GM19351 (cell line): ENCODE measurements at regions not wholly inside any gene's neighbourhood (a gene's known extent, or its start where the extent isn't known, plus 50 kb on each side); places are given as distances from the start of the nearest gene placed in this dataset.
"Not testable (repeated sequence)": the region's sequence is repeated elsewhere in the genome, so short reads cannot be mapped to it uniquely, and the experiment has no call there.

Experiments used
- ATAC-seq: cut with Tn5 transposase; IDR thresholded peaks from one replicate; pipeline ENCODE4 v1.9.1; 2021; ENCODE audit warnings: mild to moderate bottlenecking, moderate library complexity; ENCODE audit not compliant: unreplicated experiment

DNA sequence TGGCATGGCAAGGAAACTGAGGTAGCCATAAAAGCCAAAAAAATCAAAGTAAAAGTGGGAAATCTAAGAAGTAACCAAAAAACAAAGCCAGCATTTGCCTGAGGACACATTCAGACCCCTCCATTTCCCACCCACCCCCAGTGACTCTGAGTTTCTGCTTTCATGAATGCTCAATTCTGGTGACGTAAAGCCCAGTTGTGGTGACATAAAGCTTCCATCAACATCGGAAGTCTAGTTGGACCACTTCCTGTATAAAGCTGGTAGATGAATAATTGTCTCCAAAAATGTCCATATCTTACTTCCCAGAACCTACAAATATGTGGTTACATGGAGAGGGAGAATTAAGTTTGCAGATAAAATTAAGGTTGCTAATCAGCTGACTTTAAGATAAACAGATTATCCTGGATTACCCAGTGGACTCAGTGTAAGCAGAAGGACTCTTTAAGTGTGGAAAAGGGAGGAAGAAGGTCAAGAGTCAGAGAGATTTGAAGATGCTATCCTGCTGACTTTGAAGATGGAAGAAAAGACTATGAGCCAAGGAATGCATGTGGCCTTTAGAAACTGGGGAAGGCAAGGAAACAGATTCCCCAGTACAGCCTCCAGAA lies 62.0 kb upstream of the ST3GAL6 start:
- ATAC-seq = no peak

GRCh38 chr3:98702166-98702565 lies 61.0 kb upstream of the ST3GAL6 start:
- no peak for ATAC-seq

GRCh38 chr3:98705212-98705611 lies 57.9 kb upstream of the ST3GAL6 start:
- no peak for ATAC-seq

GRCh38 chr3:98705694-98706093 lies 57.4 kb upstream of the ST3GAL6 start:
- no peak for ATAC-seq

- not testable (repeated sequence) for ATAC-seq
Measured at GRCh38 chr3:98708681-98709080, 54.5 kb upstream of the ST3GAL6 start.

DNA sequence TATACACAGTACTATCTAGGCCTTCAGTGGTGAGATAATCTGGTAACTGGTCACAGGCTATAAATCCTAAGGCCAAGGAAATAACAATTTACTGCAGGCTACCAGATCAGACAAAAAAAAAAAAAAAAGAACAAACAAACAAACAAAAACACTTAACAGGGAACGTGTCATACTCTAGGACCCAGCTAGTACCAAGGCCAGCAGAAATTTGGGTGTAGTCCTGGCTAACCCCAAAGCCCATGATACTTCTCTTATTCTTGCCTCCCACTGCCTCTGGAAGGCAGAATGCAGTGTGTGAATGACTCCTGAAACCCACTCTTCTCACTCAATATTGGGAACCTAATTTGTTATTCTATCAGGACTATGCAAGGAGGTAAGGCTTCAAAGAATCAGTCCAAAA lies 53.7 kb upstream of the ST3GAL6 start:
- ATAC-seq = no peak

GRCh38 chr3:98710067-98710659 lies 53.0 kb upstream of the ST3GAL6 start:
- ATAC-seq = no peak

- no peak for ATAC-seq
Measured at GRCh38 chr3:98711426-98711825, 51.7 kb upstream of the ST3GAL6 start.

DNA sequence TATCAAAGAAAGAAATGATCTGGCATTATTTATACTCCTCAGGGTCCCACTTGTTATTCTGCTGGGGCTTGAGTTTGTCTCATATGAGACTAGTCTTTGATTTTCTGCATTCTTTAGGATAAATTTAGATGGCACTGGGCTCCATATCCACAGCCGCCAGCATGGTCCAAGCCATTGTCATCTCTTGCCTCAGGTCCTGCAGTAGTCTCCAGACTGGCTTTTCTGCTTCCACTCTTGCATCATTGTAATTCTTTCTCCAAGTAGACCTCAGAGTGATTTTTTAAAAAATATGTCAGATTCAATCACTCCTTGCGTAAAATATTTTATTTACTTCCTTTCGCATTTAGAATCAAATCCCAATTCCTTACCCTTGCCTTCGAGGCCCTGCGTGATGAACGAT lies 50.4 kb upstream of the ST3GAL6 start:
- no peak for ATAC-seq

- not testable (repeated sequence) for ATAC-seq
Measured at GRCh38 chr3:98713332-98713731, 49.8 kb upstream of the ST3GAL6 start.
